ENCODE measurements at regions not wholly inside any gene's neighbourhood (a gene's known extent, or its start where the extent isn't known, plus 50 kb on each side); places are given as distances from the start of the nearest gene placed in this dataset.
A peak's percentile ranks its signal among the peaks of the same experiment; 100 is the strongest.

DNA sequence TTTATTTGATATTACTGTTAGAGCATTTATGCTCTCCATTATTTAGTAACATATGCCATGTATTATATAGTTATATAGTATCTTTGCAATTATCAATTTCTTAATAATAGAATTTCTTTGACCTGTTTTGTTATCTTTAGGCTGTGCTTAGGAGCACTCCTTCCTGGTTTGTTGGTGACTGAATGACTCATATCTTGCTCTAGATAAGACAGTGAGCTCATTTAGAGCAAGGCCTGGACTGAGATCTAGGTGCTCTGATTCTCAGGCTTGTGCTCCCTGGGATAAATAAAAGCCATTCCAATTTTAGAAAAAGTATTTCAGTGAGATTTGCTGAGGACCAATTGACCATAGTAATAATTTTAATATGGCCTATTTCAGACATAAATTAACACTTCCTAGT is 951.2 kb downstream of the FLRT2 start:
- Histone ChIP-seq H3K4me3 (no peak overlapping the region), H3K79me2 (no peaks in the 10 kb centered on the region), H3K4me1 (ENCODE audit: insufficient read depth) (no peaks in the 10 kb centered on the region), H3K27ac (no peak overlapping the region), H4K20me1 (ENCODE audit: insufficient read depth, poor library complexity, severe bottlenecking) (no peaks in the 10 kb centered on the region), H3K27me3 (no peaks in the 10 kb centered on the region), H3K36me3 (replicated peaks; ENCODE audit: insufficient read depth, low read depth) (no peaks in the 10 kb centered on the region), H3K4me2 (no peak overlapping the region), H2AFZ (no peak overlapping the region), H3K9me2 (replicated peaks; ENCODE audit: insufficient read depth) (no peaks in the 10 kb centered on the region), H3K9me3 (ENCODE audit: low read depth) (no peaks in the 10 kb centered on the region)
- peak; percentile 28 for DNase-seq (ENCODE audit: low spot score)
- TF ChIP-seq EZH2 (IDR thresholded peaks at IDR 0.05; ENCODE audit: borderline replicate concordance) (no peak), EZH2phosphoT487 (IDR thresholded peaks at IDR 0.05; ENCODE audit: low read depth, severe bottlenecking, unreplicated experiment) (no peak)
- TF ChIP-seq, protein P1, sequence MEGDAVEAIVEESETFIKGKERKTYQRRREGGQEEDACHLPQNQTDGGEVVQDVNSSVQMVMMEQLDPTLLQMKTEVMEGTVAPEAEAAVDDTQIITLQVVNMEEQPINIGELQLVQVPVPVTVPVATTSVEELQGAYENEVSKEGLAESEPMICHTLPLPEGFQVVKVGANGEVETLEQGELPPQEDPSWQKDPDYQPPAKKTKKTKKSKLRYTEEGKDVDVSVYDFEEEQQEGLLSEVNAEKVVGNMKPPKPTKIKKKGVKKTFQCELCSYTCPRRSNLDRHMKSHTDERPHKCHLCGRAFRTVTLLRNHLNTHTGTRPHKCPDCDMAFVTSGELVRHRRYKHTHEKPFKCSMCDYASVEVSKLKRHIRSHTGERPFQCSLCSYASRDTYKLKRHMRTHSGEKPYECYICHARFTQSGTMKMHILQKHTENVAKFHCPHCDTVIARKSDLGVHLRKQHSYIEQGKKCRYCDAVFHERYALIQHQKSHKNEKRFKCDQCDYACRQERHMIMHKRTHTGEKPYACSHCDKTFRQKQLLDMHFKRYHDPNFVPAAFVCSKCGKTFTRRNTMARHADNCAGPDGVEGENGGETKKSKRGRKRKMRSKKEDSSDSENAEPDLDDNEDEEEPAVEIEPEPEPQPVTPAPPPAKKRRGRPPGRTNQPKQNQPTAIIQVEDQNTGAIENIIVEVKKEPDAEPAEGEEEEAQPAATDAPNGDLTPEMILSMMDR (IDR thresholded peaks at IDR 0.05; ENCODE audit: poor library complexity), result no peak

DNA sequence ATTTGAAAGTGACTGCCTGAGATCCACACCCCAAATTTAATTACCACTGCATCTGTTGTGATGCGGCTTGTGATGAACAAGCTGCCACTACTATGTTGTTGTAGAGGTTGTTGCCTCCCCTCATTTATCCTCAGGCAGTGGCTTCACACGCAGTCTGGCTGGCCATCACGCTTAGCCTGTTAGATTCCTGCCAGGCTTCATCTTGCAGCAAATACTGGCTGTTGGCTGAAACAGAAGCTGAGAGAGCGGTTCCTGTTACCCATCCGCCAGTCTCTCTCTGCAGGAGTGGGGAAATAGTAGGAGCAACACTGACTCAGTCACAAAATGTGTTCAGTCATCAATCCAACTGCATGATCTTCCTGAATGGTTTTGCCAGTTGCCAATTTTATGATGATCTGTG is 934.4 kb downstream of the FLRT2 start:
- Histone ChIP-seq H3K4me1 (ENCODE audit: insufficient read depth) (no peaks in the 10 kb centered on the region), H3K27me3 (no peaks in the 10 kb centered on the region), H3K36me3 (replicated peaks; ENCODE audit: insufficient read depth, low read depth) (no peaks in the 10 kb centered on the region), H3K9me2 (replicated peaks; ENCODE audit: insufficient read depth) (no peaks in the 10 kb centered on the region), H2AFZ (no peak overlapping the region), H3K9me3 (ENCODE audit: low read depth) (no peaks in the 10 kb centered on the region), H3K27ac (no peak overlapping the region), H3K4me3 (no peak overlapping the region), H3K79me2 (no peaks in the 10 kb centered on the region), H3K4me2 (no peak overlapping the region), H4K20me1 (ENCODE audit: insufficient read depth, poor library complexity, severe bottlenecking) (no peaks in the 10 kb centered on the region)
- 86% methylated on average over 5 of the region's 5 CpGs for WGBS (ENCODE audit: low lambda C conversion rate, missing lambda C conversion rate)
- TF ChIP-seq EZH2phosphoT487 (IDR thresholded peaks at IDR 0.05; ENCODE audit: low read depth, severe bottlenecking, unreplicated experiment) (no peak), EZH2 (IDR thresholded peaks at IDR 0.05; ENCODE audit: borderline replicate concordance) (no peak)
- TF ChIP-seq, protein P1 (IDR thresholded peaks at IDR 0.05; ENCODE audit: poor library complexity), result no peak
- no peak for DNase-seq (ENCODE audit: low spot score)

DNA sequence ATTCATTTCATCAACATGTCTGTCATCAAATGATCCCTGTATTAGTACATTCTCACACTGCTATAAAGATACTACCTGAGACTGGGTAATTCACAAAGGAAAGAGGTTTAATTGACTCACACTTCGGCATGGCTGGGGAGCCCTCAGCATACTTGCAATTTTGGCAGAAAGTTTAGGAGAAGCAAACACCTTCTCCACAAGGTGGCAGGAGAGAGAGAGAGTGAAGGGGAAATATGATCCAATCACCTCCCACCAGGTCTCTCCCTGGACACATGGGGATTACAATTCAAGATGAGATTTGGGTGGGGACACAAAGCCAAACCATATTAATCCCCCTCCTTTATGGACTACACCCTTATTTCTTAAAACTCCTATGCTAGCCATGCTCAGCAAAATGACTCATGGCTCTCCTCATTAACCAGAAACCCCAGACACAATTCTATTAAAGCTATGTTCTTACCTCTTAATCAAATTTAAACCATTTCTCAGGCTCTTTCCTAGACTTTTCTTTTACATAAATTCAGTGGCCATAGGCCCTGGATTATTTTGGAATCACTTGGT is 932.3 kb downstream of the FLRT2 start:
- Histone ChIP-seq H3K27ac (no peak overlapping the region), H3K4me3 (no peak overlapping the region), H3K9me3 (ENCODE audit: low read depth) (no peaks in the 10 kb centered on the region), H3K4me1 (ENCODE audit: insufficient read depth) (no peaks in the 10 kb centered on the region), H3K9me2 (replicated peaks; ENCODE audit: insufficient read depth) (no peaks in the 10 kb centered on the region), H3K27me3 (no peaks in the 10 kb centered on the region), H3K36me3 (replicated peaks; ENCODE audit: insufficient read depth, low read depth) (no peaks in the 10 kb centered on the region), H3K4me2 (no peak overlapping the region), H3K79me2 (no peaks in the 10 kb centered on the region), H2AFZ (no peak overlapping the region), H4K20me1 (ENCODE audit: insufficient read depth, poor library complexity, severe bottlenecking) (no peaks in the 10 kb centered on the region)
- DNase-seq (ENCODE audit: low spot score), result peak; percentile 16
- 57% methylated on average over 1 of the region's 1 CpG for WGBS (ENCODE audit: low lambda C conversion rate, missing lambda C conversion rate)
- TF ChIP-seq, protein P1 (IDR thresholded peaks at IDR 0.05; ENCODE audit: poor library complexity), result peak; percentile 48
- TF ChIP-seq EZH2phosphoT487 (IDR thresholded peaks at IDR 0.05; ENCODE audit: low read depth, severe bottlenecking, unreplicated experiment), result no peak

All from hepatocyte (in vitro differentiated cells).